Muscle of back (tissue), 3 donors: ENCODE measurements at regions not wholly inside any gene's neighbourhood (a gene's known extent, or its start where the extent isn't known, plus 50 kb on each side); places are given as distances from the start of the nearest gene placed in this dataset.
"Not testable (repeated sequence)": the region's sequence is repeated elsewhere in the genome, so short reads cannot be mapped to it uniquely, and the experiment has no call there.

ENCODE experiments used
- DNase-seq, 3 donors: peaks; one replicate each; pipeline versions ENCODE4 v3.0.0 to v3.0.0-alpha.2; 2013

DNA sequence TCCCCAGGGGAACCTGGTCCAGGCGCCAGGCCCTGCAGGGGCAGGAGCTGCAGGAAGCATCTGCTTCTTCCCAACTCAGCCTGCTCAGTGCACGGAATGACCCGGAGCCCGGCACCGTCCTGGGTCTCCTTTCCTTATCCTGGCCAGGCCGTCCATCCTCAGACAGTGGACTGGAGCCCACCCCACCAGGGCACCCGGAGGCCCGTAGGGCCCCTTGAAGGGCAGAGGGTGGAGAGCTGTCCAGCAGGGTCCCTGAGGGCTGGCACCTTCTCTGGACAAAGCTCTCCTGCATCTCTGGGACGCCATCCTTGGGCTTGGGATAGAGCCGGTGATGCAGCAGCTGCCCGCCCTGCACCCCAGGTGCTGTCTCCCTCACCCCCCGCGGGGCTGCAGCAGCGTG lies 207.9 kb downstream of the TMEM121 start:
- not testable (repeated sequence) for DNase-seq

GRCh38 chr14:105736331-105736730 lies 209.9 kb downstream of the TMEM121 start:
- DNase-seq = not testable (repeated sequence)

DNA sequence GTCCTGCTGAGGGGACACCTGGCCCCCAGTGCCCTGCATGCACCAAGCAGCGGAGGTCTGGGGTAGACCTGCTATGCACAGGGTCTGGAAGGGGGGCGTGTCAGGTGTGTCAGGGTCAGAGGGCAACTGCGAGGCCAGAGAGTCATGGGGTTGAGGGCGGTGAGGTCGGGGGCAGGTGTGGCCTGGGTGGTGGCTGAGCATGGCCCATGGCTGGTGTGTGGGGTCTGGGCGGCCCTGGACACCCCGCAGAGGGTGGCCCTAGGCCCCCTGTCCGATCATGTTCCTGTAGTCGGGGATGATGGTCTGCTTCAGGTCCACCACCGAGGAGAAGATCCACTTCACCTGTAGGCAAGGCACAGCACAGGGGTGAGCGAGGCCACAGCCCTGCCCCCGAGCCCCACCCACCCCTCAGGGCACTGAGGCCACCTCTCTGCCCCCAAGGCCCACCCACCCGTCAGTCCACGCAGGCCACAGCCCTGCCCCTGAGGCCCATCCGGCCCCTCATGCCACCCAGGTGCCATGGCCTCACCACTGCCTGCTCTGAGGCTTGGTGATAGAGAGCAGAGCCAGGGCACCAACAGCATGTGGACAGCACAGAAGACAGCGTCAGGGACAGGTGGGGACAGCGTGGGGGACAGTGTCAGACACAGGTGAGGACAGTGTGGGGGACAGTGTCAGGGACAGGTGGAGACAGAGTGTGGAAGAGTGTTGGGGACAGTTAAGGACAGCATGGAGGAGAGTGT lies 211.3 kb downstream of the TMEM121 start:
- no peak for DNase-seq

GRCh38 chr14:105738638-105739037 lies 212.3 kb downstream of the TMEM121 start:
- DNase-seq = no peak

DNA sequence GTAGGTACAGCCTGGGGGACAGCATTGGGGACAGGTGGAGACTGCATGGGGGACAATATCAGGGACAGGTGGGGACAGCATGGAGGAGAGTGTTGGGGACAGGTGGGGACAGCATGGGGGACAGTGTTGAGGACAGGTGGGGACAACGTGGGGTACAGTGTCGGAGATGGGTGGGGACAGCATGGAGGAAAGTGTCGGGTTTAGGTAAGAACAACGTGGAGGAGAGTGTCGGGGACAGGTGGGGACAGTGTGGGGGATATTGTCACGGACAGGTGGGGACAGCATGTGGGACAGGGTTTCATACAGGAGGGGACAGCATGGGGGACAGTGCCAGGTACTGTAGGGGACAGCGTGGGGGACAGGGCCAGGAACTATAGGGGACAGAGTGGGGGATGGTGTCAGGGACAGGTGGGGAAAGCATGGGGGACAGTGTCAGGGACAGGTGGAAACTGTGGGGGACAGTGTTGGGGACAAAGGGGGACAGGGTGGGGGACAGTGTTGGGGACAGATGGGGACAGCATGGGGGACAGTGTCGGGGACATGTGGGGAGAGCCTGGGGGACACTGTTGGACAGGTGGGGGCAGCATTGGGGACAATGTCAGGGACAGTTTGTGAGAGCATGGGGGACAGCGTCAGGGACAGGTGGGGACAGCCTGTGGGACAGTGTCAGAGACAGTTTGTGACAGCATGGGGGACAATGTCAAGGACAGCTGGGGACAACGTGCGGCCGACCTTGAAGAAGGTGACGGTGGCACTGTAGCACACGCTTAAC lies 213.1 kb downstream of the TMEM121 start:
- DNase-seq = no peak

DNA sequence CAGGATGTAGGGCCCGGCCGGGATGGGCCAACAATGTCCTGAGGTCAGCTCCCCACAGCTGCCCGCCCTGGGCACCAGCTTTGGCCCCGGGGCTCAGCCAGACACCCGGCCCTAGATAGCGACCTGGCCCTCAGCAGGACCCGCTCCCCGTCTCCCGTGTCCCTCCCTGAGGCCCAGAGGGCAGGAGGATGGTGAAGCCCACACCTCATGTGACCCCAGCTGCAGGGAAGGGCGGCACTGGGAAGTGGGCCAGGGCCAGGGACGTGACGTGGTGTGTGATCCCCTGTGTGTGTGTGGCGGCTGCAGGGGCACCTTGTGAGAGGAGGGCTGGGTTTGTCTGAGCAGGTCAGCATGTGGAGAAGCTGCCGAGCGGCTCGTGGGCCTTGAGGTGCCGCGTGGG lies 213.9 kb downstream of the TMEM121 start:
- not testable (repeated sequence) for DNase-seq

DNA sequence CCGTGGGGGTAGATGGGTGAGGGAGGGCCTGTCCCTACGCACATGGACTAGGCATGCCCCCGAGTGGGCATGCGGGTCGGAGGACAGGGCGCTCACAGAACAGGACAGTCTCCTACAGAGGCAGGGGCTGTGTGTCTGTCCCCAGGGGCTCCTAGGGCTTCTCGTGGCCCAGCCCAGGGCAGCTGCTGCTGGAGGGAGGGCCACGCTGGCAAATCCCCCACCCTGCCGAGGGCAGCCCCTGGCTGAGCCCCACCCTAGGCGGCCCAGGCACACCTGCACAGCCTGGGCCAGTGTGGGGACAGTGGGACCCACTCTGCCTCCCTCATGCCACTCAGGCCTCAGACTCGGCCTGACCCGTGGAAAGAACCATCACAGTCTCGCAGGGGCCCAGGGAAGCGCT lies 214.6 kb downstream of the TMEM121 start:
- not testable (repeated sequence) for DNase-seq

DNA sequence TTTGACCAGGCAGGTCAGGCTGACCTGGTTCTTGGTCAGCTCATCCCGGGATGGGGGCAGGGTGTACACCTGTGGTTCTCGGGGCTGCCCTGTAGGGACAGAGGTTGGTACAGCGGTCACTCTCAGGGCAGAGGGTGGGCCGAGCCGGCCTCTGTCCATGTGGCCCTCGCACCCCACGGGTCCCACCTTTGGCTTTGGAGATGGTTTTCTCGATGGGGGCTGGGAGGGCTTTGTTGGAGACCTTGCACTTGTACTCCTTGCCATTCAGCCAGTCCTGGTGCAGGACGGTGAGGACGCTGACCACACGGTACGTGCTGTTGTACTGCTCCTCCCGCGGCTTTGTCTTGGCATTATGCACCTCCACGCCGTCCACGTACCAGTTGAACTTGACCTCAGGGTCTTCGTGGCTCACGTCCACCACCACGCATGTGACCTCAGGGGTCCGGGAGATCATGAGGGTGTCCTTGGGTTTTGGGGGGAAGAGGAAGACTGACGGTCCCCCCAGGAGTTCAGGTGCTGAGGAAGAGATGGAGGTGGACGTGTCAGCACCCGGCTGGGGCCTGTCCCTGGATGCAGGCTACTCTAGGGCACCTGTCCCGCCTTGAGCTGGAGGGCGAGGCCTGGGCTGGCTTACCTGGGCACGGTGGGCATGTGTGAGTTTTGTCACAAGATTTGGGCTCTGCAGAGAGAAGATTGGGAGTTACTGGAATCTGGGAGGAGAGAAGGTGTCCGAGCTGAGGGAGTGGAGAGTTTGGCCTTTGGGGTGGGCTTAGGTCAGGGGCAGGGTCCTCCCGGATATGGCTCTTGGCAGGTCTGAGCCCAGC lies 215.5 kb downstream of the TMEM121 start:
- DNase-seq = not testable (repeated sequence)

GRCh38 chr14:105742531-105742848 lies 216.1 kb downstream of the TMEM121 start:
- DNase-seq = no peak

DNA sequence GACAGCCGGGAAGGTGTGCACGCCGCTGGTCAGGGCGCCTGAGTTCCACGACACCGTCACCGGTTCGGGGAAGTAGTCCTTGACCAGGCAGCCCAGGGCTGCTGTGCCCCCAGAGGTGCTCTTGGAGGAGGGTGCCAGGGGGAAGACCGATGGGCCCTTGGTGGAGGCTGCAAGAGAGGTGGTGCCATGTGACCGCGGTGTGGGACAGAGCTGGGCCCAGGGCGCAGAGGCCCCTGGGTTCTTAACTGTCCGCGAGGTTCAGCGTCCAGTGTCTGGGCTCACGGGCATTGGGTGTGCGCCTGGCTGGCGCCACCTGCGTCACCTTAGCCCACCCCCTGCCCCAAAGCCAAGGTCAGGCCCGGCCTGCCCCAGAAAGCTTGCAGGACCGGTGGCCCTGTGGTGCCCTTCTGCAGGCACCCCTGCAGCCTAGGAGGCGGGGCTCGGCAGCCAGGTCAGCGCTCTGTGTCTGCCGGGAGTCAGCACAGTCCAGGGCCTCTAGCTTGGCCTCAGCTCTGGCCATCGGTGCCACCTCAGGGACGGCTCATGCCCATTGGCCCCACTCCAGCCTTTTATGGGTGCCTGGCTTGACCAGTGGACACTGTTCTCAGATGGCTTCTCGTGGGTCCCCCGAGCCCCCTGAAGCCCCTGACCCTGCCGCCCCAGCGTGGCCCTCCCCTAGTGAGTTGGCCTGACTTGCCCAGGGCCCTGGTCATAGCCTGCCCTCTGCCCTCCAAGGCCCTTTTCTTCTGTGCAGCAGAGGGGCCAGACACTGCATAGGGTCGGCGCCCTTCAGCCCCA lies 216.7 kb downstream of the TMEM121 start:
- DNase-seq = not testable (repeated sequence)

GRCh38 chr14:105744213-105744787 lies 217.9 kb downstream of the TMEM121 start:
- DNase-seq = not testable (repeated sequence)

GRCh38 chr14:105745433-105746123 lies 219.2 kb downstream of the TMEM121 start:
- DNase-seq = no peak

DNA sequence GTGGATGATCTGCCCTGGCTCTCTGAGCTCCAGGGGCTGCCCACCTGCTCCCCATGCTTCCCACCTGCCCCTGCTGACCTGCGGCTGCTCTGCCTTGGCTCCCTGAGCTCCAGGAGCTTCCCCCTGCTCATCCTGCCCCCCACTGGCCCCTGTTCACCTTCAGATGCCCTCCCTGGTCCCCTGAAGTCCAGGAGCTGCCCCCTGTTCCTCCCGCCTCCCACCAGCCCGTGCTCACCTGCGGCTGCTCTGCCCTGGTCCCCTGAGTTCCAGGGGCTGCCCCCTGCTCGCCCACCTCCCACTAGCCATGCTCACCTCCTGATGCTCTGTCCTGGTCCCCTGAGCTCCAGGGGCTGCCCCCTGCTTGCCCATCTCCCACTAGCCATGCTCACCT lies 219.7 kb downstream of the TMEM121 start:
- DNase-seq = no peak

GRCh38 chr14:105746800-105747502 lies 220.6 kb downstream of the TMEM121 start:
- DNase-seq = not testable (repeated sequence)

- not testable (repeated sequence) for DNase-seq
These were observed 221.3 kb downstream of the TMEM121 start for GRCh38 chr14:105747503-105748203.

DNA sequence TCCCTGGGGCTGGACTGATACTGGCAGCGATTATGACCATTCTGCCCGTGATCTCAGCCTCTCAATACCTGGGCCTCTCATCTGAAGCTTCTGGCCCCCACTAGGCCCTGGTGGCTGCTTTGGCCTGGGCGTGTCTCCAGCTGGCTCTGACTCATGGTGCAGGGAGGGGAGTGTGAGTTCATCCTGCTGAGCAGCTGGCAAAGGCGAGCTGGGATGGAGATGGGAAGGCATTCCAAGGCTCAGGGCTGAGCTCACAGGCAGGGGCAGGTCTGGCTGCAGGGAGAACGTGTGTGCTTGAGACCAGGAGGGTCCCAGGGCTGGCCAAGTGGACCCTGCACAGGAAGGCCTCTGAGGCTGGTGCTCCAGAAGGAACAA lies 221.8 kb downstream of the TMEM121 start:
- no peak for DNase-seq

DNA sequence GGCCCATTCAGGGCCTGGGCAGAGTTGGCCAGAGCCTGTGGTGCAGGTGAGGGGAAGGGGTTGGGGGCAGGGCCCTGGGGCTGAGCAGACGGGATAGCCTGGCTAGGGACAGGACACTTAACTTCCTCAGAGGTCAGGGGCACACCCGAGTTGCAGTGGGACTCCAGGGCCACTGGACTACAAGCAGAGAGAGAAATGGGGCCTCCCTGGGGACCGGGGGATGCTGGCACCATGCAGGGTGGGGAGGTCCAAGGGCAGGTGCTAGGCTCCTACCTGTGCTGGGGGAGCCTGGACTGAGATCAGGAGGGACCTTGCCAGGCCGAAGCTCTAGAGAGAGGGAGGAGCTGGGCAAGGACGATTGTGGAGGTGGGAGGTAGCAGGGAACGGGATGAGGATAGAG lies 222.3 kb downstream of the TMEM121 start:
- DNase-seq = not testable (repeated sequence)

DNA sequence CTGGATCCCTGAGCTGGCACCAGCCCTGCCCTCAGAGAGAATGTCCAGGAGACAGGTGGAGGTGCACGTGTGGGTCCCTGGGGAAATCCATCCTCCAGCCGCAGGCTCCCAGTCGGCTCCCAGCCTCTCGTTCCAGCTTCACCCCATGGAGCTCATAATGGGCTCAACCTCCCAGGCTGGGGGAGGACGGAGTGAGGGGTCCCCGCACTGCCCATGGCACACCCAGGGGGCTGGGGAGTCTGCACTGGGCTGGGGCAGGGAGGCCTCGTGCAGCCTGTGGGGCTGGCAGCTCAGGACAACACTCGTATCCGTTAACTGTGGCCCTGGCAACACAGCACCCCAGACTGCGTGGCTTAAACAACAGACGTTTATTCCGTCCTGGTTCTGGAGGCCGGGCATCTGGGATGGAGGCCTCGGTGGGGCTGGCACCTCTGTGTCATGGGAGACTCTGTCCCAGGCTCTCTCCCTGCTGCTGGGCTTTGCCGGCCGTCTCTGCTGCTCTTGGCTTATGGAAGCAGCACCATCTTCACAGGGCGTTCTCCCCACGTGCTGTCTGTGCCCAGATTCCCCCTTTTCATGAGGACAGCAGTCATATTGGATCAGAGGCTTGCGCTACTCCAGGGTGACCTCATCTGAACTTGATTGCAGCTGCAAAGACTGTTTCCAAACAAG lies 223.6 kb downstream of the TMEM121 start:
- DNase-seq = not testable (repeated sequence)

DNA sequence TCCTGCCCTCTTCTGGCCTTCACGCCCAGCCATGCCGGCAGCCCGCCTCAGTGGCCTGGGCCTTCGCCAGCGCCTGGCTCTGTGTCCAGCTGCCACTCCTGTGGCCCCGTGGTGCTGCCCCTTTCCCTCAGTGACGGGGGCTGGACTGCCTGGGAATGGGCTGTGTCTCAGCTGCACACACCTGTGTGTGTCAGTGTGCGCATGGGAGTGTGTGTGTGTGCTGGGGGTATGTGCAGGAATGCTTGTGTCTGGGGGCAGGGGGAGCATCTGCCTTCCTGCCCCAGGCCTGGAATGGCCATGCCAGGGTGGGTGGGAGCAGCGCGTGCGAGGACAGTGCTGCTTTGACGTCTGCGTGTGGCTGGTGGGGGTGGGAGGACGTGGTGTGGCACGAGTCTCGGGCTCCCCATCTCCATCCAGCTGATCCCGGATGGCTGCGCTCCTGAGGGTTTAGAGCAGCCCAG lies 224.9 kb downstream of the TMEM121 start:
- DNase-seq = not testable (repeated sequence)
